ENCODE measurements at regions not wholly inside any gene's neighbourhood (a gene's known extent, or its start where the extent isn't known, plus 50 kb on each side); places are given as distances from the start of the nearest gene placed in this dataset.

DNA sequence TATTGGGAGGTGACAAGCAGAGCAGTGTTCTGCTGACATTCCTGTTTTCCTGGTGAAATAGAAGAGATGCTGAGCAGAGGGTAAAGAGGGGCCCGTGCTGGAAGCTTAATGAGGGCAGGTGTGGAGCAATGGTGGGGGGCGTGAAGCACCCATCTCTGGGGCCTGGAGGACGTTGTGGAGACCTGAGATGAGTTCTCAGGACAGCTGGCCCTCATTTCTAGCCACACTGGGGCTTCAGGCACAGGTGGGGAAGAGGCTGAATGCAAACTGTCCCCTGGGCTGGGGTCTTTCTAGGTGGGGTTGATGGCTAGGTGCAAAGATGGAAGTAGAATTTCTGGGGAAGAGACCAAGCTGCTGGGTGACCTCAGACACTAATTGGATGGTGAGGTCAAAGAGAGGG lies 274.2 kb upstream of the TCERG1L start:
- no peak for DNase-seq

DNA sequence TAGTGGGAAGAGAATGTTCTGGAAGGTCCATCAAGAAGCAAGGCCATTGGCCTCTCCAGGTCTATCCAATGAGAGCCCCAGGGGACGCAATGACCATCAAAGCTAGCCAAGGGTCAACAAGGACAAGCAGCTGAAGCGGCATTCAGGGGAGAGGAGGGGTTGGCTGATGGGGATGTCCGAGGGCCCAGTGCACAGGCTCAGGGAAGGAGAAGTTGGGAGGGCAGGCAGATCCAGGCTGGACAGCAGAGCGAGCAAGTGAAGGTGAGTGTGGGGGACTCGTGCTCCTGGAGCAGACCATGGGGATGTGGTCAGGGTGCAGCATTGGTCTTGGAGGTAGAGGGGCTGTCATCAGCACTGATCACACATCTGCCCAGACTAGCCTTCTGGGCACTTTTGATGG lies 275.4 kb upstream of the TCERG1L start:
- no peak for DNase-seq

DNA sequence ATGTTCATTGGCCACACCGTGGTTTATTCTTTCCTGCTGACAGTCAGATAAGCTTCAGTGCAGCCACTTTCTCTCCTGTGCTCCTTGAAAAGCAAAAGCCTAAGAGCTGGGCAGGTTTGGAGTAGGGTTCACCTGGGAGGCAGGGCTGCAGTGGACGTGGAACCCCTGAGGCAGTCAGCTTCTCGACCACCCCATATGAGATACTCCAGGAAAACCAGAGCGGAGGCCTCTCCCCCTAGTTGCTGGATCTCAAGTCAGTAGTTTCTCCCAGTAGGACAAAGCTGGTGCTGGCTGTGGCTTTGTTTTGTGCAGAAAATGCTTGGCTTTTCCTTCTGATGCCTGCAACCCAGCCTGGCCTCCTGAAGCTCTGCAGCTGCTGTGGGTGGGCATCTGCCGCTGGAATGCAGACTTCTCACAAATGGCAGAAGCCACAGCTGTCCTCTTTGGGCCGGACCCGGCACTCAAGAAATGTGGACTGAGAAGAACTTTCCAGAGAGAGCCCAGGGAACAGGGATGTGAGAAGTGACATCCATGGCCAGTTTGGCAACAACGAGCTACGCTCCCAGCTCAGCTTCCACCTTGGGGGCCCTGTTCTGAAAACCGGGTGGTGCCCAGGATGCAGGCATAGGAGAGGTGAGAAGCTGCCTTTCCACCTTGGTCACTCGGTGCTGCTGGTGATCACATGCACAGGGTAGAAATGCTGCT lies 276.6 kb upstream of the TCERG1L start:
- DNase-seq = no peak

DNA sequence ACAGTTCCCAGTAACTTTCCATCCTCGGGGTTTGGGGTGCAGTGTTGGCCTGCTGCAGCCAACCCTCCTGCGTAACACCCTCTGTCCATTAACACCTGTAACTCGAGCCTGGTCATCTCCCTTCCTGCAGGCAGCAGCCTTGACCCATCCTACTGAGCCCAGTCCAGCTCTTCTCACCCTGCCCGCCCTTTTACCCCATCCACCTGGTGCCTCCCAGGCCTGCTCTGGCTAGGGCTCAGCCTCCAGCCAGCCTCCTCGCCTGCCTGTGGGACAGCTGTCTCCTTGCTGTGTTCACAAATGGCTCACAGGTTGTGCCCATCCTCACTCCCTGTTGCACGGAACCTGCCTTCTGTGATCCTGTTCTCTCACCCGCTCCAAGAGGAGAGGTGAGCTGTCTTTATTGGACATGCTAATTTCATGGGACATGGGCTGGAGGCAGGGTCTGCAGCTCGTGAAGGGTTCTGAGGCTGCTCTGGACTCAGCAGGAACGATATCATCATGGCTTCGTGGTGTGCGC lies 277.2 kb upstream of the TCERG1L start:
- DNase-seq = no peak

- DNase-seq = no peak
These were observed 279.0 kb upstream of the TCERG1L start for GRCh38 chr10:131590567-131590966.

- DNase-seq = no peak
These were observed 280.4 kb upstream of the TCERG1L start for GRCh38 chr10:131591936-131592335.

DNA sequence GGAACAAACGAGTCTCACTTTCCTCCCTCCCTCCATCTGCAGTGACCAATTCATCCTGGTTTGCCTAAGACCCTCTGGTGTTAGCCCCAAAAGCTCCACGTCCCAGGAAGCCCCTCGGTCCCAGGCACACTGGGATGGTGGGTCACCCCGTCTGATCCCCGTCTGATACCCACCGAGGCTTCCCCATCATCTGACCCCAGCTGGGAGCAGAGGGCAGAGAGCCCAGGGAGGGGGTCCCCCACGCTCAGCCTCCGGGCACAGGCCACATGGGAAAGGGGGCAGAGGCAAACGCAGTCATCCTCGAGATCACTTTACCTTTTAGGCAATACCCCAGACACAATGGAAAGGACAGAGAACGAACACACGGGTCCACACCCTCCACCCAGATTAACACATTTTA lies 291.6 kb upstream of the PPP2R2D start:
- DNase-seq = no peak

DNA sequence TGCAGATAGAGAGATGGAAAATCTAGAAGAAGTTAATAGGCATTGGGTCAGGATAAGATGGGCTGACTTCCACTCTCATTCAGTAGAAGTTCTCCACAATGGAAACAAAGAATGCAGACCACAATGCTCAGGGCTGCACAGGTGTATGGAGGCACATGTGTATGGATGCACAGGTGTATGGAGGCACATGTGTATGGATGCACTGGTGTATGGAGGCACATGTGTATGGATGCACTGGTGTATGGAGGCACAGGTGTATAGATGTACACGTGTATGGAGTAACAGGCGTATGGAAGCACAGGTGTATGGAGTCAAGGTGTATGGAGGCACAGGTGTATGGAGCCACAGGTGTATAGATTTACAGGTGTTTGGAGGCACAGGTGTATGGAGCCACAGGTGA lies 285.7 kb upstream of the PPP2R2D start:
- DNase-seq = no peak

GRCh38 chr10:131616040-131616439 lies 284.8 kb upstream of the PPP2R2D start:
- no peak for DNase-seq

DNA sequence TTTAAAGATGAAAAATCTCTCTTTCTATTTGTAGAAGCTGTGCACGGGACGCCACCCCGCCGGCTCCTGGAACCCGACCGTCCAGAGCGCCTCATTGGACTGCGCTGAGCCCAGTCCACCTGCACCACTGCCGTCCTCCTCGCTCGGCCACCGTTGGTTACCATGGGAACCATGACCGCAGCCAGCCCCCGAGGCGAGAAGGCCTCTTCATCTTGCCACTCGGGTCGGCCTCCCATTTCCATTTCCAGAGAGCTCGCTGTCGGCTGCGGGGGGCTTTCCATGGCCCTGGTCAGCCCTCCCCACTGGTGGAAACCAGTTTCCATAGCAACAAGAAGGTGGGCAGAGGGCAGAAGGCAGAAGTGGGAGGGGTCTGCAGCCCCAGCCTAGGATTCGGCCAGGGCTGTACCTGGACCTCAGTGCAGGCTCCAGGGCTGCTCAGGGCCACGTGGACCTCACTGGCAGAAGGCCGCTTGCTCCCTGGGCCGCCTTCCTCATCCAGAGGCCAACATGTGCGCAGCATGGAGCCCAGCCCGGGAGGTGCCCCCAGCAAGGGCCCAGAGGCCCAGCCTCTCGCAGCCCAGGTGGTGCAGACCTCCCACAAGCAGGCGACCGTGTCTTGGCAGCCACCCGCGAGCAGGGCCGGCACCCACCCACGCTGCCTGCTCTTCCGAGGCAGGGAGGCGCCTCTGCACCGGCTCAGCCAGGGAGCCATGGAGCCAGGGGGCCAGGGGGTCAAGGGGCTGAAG lies 283.5 kb upstream of the PPP2R2D start:
- no peak for DNase-seq

GRCh38 chr10:131618587-131619267 lies 282.1 kb upstream of the PPP2R2D start:
- DNase-seq = no peak

DNA sequence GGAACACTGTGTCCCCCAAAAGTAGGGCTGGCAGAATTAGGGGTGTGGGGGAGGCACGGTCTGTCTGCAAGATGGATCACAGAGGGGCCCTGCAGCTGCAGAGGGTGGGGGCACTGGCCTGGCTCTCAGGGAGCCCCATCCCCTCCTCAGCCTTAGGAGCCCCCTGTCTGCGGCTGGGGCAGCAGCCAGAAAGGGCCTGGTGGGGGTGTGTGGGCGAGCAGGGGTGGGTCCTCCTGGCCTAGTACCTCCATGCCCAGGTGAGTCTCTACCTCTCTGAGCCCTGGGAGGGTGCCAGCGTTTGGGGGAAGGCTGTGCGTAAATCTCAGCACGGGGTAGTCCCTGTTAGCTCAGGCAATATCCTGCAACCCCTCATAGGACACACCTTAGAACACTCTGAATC lies 280.5 kb upstream of the PPP2R2D start:
- no peak for DNase-seq

DNA sequence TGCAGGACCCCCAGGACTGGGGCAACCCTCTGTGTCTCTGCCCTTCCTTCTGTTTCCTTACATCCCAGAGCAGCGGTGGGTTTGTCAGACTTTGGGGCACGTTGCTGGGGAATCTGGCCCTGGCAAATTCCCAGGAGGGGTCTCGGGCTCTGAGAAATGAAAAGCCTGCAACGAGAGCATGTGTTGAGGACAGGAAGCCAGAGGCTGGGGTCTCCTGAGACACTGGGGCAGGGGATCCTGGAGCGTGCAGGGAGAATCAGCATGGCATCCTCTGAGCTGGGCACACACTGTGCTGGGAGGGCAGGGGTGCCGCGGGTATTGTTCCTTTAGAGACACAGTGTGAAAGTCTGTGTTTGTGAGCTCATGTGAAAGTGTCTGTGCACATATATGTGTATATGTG lies 279.9 kb upstream of the PPP2R2D start:
- DNase-seq = no peak

- DNase-seq = no peak
These were observed 278.8 kb upstream of the PPP2R2D start for GRCh38 chr10:131621784-131622624.

DNA sequence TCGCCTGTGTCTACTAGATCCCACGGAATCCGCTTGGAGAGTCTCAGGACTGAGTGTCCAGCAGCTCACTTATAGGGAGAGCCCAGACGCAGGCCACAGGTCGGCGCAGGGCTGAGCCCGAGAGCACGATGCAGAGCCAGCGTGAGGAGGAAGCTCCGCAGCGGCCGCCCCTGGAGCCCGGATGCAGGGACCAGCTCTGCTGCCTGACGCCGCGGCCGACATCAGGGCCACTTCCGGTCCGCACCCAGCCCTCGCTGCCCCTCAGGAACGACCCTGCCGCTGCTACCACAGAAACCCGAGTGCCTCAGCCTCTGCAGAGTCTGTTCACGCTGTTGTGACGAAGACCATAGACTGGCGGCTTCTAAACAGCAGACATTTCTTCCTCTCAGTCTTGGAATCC lies 275.8 kb upstream of the PPP2R2D start:
- DNase-seq = no peak

DNA sequence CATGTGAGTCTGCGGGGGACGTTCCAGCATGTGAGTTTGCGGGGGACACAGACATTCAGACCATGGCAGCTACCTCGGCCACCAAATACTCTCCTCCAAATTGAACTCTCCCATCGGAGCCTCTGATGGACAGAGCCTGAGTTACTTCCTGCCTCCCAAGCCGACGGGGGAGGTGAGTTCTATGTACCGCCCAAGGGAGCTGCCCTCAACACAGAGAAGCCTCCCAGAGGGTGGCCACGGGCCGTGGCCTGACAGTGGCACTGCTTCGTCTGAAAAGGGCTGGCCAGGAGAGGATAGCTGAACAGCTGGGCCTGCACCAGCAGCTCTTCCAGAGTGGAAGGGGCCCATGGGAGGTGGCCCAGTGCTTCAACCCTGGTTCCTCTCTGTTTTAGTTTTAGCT lies 274.5 kb upstream of the PPP2R2D start:
- no peak for DNase-seq

- DNase-seq = no peak
These were observed 271.6 kb upstream of the PPP2R2D start for GRCh38 chr10:131629026-131629770.

DNA sequence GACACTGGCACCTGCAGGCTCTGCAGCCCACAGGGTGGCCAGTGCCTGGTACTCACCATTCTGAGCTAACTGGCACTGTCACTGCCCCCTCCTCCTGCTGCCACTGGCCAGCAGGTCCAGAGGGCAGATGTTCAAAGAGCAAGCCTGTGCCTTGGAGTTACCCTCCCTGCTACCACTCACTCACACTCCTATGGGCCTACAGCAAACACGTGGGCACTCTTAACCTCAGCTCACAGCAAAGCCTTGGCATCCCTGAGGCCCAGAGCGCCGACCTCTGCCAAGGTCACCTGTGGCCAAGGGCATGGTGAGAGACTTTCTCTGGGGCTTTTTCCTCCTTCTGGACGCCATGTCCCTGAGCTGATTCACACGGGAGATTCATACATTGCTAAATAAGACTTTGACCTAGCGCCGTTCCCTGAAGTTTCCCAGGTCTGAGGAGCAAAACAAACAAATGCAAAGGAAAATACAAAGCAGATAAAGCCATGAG lies 270.0 kb upstream of the PPP2R2D start:
- DNase-seq = no peak

- DNase-seq = no peak
These were observed 269.2 kb upstream of the PPP2R2D start for GRCh38 chr10:131631619-131632018.

DNA sequence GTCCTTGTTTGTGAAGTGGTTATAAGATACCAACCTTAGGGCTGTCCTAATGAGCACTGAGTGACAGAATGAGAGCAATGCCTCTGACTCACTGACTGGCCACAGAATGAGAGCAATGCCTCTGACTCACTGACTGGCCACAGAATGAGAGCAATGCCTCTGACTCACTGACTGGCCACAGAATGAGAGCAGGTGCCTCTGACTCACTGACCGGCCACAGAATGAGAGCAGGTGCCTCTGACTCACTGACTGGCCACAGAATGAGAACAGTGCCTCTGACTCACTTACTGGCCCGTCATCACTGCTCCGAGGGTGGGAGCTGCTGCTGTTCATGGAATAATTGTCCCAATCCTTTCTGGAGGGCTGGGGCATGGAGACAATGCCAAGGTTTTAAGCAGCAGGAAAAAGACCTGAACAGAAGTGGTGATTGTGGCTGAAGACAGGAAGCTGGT lies 265.2 kb upstream of the PPP2R2D start:
- DNase-seq = no peak

GRCh38 chr10:131636116-131636515 lies 264.7 kb upstream of the PPP2R2D start:
- no peak for DNase-seq
